CD4-positive, alpha-beta T cell treated with Interferon gamma for 1 hour (primary cell): ENCODE measurements at regions not wholly inside any gene's neighbourhood (a gene's known extent, or its start where the extent isn't known, plus 50 kb on each side); places are given as distances from the start of the nearest gene placed in this dataset.

ENCODE experiments used
- DNase-seq: peaks from one replicate; pipeline ENCODE4 v3.0.0-alpha.2; 2020

- no peak for DNase-seq
These were observed 174.8 kb upstream of the PRPS1L1 start for GRCh38 chr7:18202315-18203045.

- no peak for DNase-seq
These were observed 178.7 kb upstream of the PRPS1L1 start for GRCh38 chr7:18206331-18206730.

- no peak for DNase-seq
These were observed 181.3 kb upstream of the PRPS1L1 start for GRCh38 chr7:18208921-18209320.

GRCh38 chr7:18210377-18210776 lies 182.7 kb upstream of the PRPS1L1 start:
- DNase-seq: no peak

- DNase-seq: no peak
These were observed 183.1 kb upstream of the PRPS1L1 start for GRCh38 chr7:18210788-18211187.

- DNase-seq: no peak
These were observed 184.7 kb upstream of the PRPS1L1 start for GRCh38 chr7:18212308-18212707.

- DNase-seq: no peak
These were observed 185.1 kb upstream of the PRPS1L1 start for GRCh38 chr7:18212758-18213157.

- no peak for DNase-seq
These were observed 186.0 kb upstream of the PRPS1L1 start for GRCh38 chr7:18213652-18214051.

- no peak for DNase-seq
These were observed 188.6 kb upstream of the PRPS1L1 start for GRCh38 chr7:18216270-18216669.

- no peak for DNase-seq
These were observed 194.0 kb upstream of the PRPS1L1 start for GRCh38 chr7:18221377-18222293.

- DNase-seq: no peak
These were observed 195.0 kb upstream of the PRPS1L1 start for GRCh38 chr7:18222636-18223035.

GRCh38 chr7:18224138-18224537 lies 196.5 kb upstream of the PRPS1L1 start:
- no peak for DNase-seq

GRCh38 chr7:18225067-18225466 lies 197.4 kb upstream of the PRPS1L1 start:
- DNase-seq: no peak

- no peak for DNase-seq
These were observed 199.0 kb upstream of the PRPS1L1 start for GRCh38 chr7:18226598-18226997.

GRCh38 chr7:18228686-18229085 lies 201.0 kb upstream of the PRPS1L1 start:
- no peak for DNase-seq

GRCh38 chr7:18230271-18230670 lies 202.6 kb upstream of the PRPS1L1 start:
- no peak for DNase-seq

GRCh38 chr7:18231854-18232253 lies 204.2 kb upstream of the PRPS1L1 start:
- no peak for DNase-seq

GRCh38 chr7:18234519-18234918 lies 206.9 kb upstream of the PRPS1L1 start:
- no peak for DNase-seq

- DNase-seq: no peak
These were observed 208.2 kb upstream of the PRPS1L1 start for GRCh38 chr7:18235819-18236218.

- DNase-seq: no peak
These were observed 211.6 kb upstream of the PRPS1L1 start for GRCh38 chr7:18239212-18239611.

- no peak for DNase-seq
These were observed 214.0 kb upstream of the PRPS1L1 start for GRCh38 chr7:18241543-18242231.

GRCh38 chr7:18243731-18244130 lies 216.1 kb upstream of the PRPS1L1 start:
- no peak for DNase-seq

GRCh38 chr7:18250133-18250532 lies 222.5 kb upstream of the PRPS1L1 start:
- no peak for DNase-seq

GRCh38 chr7:18257711-18258110 lies 230.1 kb upstream of the PRPS1L1 start:
- DNase-seq: no peak
